ENCODE measurements at regions not wholly inside any gene's neighbourhood (a gene's known extent, or its start where the extent isn't known, plus 50 kb on each side); places are given as distances from the start of the nearest gene placed in this dataset.

GRCh38 chr14:42480255-42480654 lies 873.6 kb downstream of the LRFN5 start:
- ChIA-PET CTCF (no interaction called here), POLR2A (ENCODE audit: unreplicated experiment) (no interaction called here)
- Histone ChIP-seq H2BK15ac (ENCODE audit: low read depth, low read length) (no peak overlapping the region), H3K27me3 (ENCODE audit: control insufficient read depth, insufficient read depth, low read length) (no peaks in the 10 kb centered on the region), H3K14ac (replicated peaks; ENCODE audit: low read depth, low read length) (no peak overlapping the region), H3K4me3 (ENCODE audit: insufficient read depth, low read depth, low read length) (no peak overlapping the region), H2BK120ac (ENCODE audit: low read depth, low read length) (no peak overlapping the region), H3K23ac (ENCODE audit: low read depth, low read length) (no peak overlapping the region), H3K4me2 (ENCODE audit: low read depth, low read length) (no peak overlapping the region), H2AFZ (replicated peaks; ENCODE audit: low read length, poor library complexity) (no peak overlapping the region), H2AK5ac (ENCODE audit: low read depth, low read length) (no peak overlapping the region), H3K4me1 (ENCODE audit: control insufficient read depth, insufficient read depth, low read length) (no peaks in the 10 kb centered on the region), H4K5ac (ENCODE audit: low read depth, low read length) (no peak overlapping the region), H3K9me3 (ENCODE audit: control insufficient read depth, insufficient read depth, low read length) (no peaks in the 10 kb centered on the region), H3K36me3 (ENCODE audit: control insufficient read depth, insufficient read depth, low read length) (no peaks in the 10 kb centered on the region), H3K56ac (ENCODE audit: extremely low read depth, insufficient read depth, low read length) (no peak overlapping the region), H4K8ac (ENCODE audit: low read depth in 2 of 2, low read length in 2 of 2) (no peak overlapping the region), H2AK9ac (replicated peaks; ENCODE audit: low read depth, low read length, poor library complexity) (no peak overlapping the region), H3K9me1 (ENCODE audit: insufficient read depth, low read length) (no peaks in the 10 kb centered on the region), H3K79me1 (ENCODE audit: low read depth in 1 of 2, low read length in 2 of 2) (no peaks in the 10 kb centered on the region), H2BK20ac (ENCODE audit: low read depth, low read length) (no peak overlapping the region), H4K20me1 (ENCODE audit: insufficient read depth, low read length) (no peaks in the 10 kb centered on the region), H3K18ac (ENCODE audit: low read depth, low read length) (no peak overlapping the region), H2BK5ac (ENCODE audit: low read depth, low read length, poor library complexity, severe bottlenecking) (no peak overlapping the region), H3K9ac (ENCODE audit: low read depth, low read length) (no peak overlapping the region), H3K27ac (ENCODE audit: insufficient read depth, low read length) (no peak overlapping the region), H4K91ac (ENCODE audit: insufficient read depth, low read depth, low read length) (no peak overlapping the region), H3K4ac (ENCODE audit: low read depth, low read length) (no peak overlapping the region)
- TF ChIP-seq MXI1 (IDR thresholded peaks at IDR 0.05; ENCODE audit: borderline replicate concordance, low read depth, low read length) (no peak), SMC3 (IDR thresholded peaks at IDR 0.05; ENCODE audit: low read depth, low read length) (no peak), CTCF (conservative IDR thresholded peaks at IDR 0.05; ENCODE audit: low read depth, low read length) (no peak), RFX5 (IDR thresholded peaks at IDR 0.05; ENCODE audit: low read depth, low read length) (no peak), FOS (IDR thresholded peaks at IDR 0.05; ENCODE audit: low read depth, low read length) (no peak), MAZ (IDR thresholded peaks at IDR 0.05; ENCODE audit: borderline replicate concordance, low read depth, low read length) (no peak), BHLHE40 (IDR thresholded peaks at IDR 0.05; ENCODE audit: low read depth, low read length) (no peak), RCOR1 (IDR thresholded peaks at IDR 0.05; ENCODE audit: insufficient replicate concordance, low read length) (no peak), CHD1 (IDR thresholded peaks at IDR 0.05; ENCODE audit: low read depth, low read length) (no peak), NFE2L2 (IDR thresholded peaks at IDR 0.05; ENCODE audit: low read depth, low read length) (no peak), USF2 (IDR thresholded peaks at IDR 0.05; ENCODE audit: low read depth, low read length) (no peak), ELK1 (IDR thresholded peaks at IDR 0.05; ENCODE audit: borderline replicate concordance, low read depth, low read length) (no peak), MAFK (IDR thresholded peaks at IDR 0.05; ENCODE audit: low read depth, low read length) (no peak), RAD21 (IDR thresholded peaks at IDR 0.05; ENCODE audit: low read length) (no peak), POLR2A (IDR thresholded peaks at IDR 0.05; ENCODE audit: low read depth, low read length) (no peak), CEBPB (IDR thresholded peaks at IDR 0.05; ENCODE audit: low read depth, low read length) (no peak)
- 100% methylated on average over 1 of the region's 1 CpG; no CpG with 5 or more reads in 1 of the 2 experiments for WGBS, 2 experiments (ENCODE audit: extremely low coverage in 2 of 2, insufficient read length in 1 of 2)
- in situ Hi-C loops (cut with MboI; ENCODE audit: low sequenced_read_pairs) (no loop called here), dilution Hi-C loops (cut with HindIII; ENCODE audit: low sequenced_read_pairs, unreplicated experiment) (no loop called here), intact Hi-C loops (cut with micrococcal nuclease) (no loop called here)
- no TSS peak for BruUV-seq (replicated peaks)
- ATAC-seq (ENCODE audit: low read depth) (no peak), DNase-seq (no peak)
